HL-60 (cell line): ENCODE measurements at regions not wholly inside any gene's neighbourhood (a gene's known extent, or its start where the extent isn't known, plus 50 kb on each side); places are given as distances from the start of the nearest gene placed in this dataset.

Experiments
- CTCF ChIP-seq: IDR thresholded peaks from one replicate; pipeline ENCODE4 v1.5.1; 2011; ENCODE audit warnings: low read length, control low read depth, inconsistent platforms; ENCODE audit not compliant: insufficient read depth
- REST ChIP-seq: IDR thresholded peaks from 2 replicates; pipeline ENCODE4 v1.6.1; 2012; ENCODE audit warnings: low read depth; ENCODE audit not compliant: insufficient replicate concordance

- TF ChIP-seq CTCF = no peak
- TF ChIP-seq REST = no peak
Observed at GRCh38 chr2:81747481-81748070, 1443.0 kb upstream of the LRRTM1 start.
